Pancreas (tissue), 10 donors: ENCODE measurements at regions not wholly inside any gene's neighbourhood (a gene's known extent, or its start where the extent isn't known, plus 50 kb on each side); places are given as distances from the start of the nearest gene placed in this dataset.
"Not testable (repeated sequence)": the region's sequence is repeated elsewhere in the genome, so short reads cannot be mapped to it uniquely, and the experiment has no call there.

Experiments used
- ATAC-seq, 4 donors: fragments of 200-7000 bp; cut with Tn5 transposase; one replicate each; pipeline versions ENCODE4 v1.8.0 to v1.9.1; 2020; ENCODE audit warnings: mild to moderate bottlenecking in 4 of 4, moderate library complexity in 4 of 4
- DNase-seq, 6 donors: peaks; one replicate each; pipeline ENCODE4 v3.0.0-alpha.2; 2020
- FAIRE-seq: peaks from 2 replicates; lab custom pipeline; 2012; peaks lifted over from hg19 to GRCh38; lab: Jason Lieb, UNC
- H3K27ac ChIP-seq, 4 donors: fragments of 200-600 bp; sonication (generic); 1 replicate in 3 of 4; 2 replicates in 1 of 4; pipeline versions ENCODE4 v1.5.0 to v1.8.0; 2020
- H3K27me3 ChIP-seq, 4 donors: fragments of 200-600 bp; one replicate each; pipeline ENCODE4 v1.8.0; 2021
- H3K36me3 ChIP-seq, 3 donors: fragments of 200-600 bp; sonication (generic) in 1 of 3; one replicate each; pipeline versions ENCODE4 v1.5.0 to v1.8.0; 2020 to 2021
- H3K4me1 ChIP-seq, 3 donors: fragments of 200-600 bp; one replicate each; pipeline ENCODE4 v1.8.0; 2021
- H3K4me3 ChIP-seq, 4 donors: fragments of 200-600 bp; sonication (generic) in 2 of 4; one replicate each; pipeline versions ENCODE4 v1.5.0 to v1.8.0; 2020 to 2021
- H3K9me3 ChIP-seq, 4 donors: fragments of 200-600 bp; one replicate each; pipeline ENCODE4 v1.8.0; 2021
- WGBS, 2 donors: extraction: QIAGEN DNeasy Blood & Tissue Kit; methylation state at CpG; one replicate each; pipeline ENCODE4 v1.1.7; 2013; 5-methylcytosine and 5-hydroxymethylcytosine counted together
- intact Hi-C, 3 donors: fragments of 100-400 bp; cut with DNase I; formaldehyde crosslinking; loops; one replicate each; pipeline versions ENCODE4 v1.11.1 to v1.14.2; 2022
- TF ChIP-seq, protein P1 (sequence below), 4 donors: fragments of 200-600 bp; sonication (generic) in 3 of 4; IDR thresholded peaks; one replicate each; pipeline versions ENCODE4 v1.5.0 to v1.8.0; 2021; ENCODE audit warnings: antibody characterized with exemption in 4 of 4
- donor health status: healthy with polysubstance abuse.
- donor health status: DM: no; HTN: no; CAD: no; lungs with moderate emphysema.
- donor health status: DM: no; HTN: no; CAD: no.
- donor health status: control.
- donor health status: control.
- donor health status: Bipolar disorder and iron deficiency.
- donor health status: DM: yes; HTN: yes; CAD: no.
- donor health status: DM: no; HTN: no; CAD: no.
- donor health status: DM: no; HTN: no; CAD: no.
- donor health status: DM: yes; HTN: yes; CAD: no.

DNA sequence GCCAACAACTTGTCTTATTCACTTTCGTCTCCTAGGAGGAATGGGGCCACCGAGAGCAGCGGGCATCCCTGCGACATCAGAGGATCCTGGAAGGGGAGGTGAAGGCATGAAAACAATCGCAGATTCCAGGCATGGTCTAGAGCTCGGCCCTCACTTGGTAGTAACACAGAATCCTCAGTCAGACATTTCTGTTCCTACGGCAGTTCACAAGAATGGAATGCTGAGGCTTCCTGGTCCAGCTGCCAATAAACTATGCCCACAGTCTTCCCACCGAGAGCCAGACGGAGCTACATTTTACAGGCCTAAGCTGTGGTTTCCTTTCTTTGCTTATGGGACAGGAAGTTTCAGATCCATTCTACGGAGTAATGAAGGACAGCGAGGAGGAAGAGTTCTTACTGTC, 75.8 kb downstream of the OR13A1 start:
- no peak for DNase-seq
- 59 to 65% methylated on average over 11 of the region's 11 CpGs for WGBS, 2 donors
- H3K27ac ChIP-seq, result no peak overlapping the region
- intact Hi-C loops, result no loop called here
- no peaks in the 10 kb centered on the region for H3K9me3 ChIP-seq
- no peak overlapping the region for H3K4me3 ChIP-seq
- no peak for FAIRE-seq
- no peaks in the 10 kb centered on the region for H3K27me3 ChIP-seq
- ATAC-seq, result no peak
- H3K4me1 ChIP-seq, result no peaks in the 10 kb centered on the region
- no peaks in the 10 kb centered on the region for H3K36me3 ChIP-seq
- TF ChIP-seq, protein P1, sequence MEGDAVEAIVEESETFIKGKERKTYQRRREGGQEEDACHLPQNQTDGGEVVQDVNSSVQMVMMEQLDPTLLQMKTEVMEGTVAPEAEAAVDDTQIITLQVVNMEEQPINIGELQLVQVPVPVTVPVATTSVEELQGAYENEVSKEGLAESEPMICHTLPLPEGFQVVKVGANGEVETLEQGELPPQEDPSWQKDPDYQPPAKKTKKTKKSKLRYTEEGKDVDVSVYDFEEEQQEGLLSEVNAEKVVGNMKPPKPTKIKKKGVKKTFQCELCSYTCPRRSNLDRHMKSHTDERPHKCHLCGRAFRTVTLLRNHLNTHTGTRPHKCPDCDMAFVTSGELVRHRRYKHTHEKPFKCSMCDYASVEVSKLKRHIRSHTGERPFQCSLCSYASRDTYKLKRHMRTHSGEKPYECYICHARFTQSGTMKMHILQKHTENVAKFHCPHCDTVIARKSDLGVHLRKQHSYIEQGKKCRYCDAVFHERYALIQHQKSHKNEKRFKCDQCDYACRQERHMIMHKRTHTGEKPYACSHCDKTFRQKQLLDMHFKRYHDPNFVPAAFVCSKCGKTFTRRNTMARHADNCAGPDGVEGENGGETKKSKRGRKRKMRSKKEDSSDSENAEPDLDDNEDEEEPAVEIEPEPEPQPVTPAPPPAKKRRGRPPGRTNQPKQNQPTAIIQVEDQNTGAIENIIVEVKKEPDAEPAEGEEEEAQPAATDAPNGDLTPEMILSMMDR (IDR thresholded peaks at IDR 0.05), result no peak

DNA sequence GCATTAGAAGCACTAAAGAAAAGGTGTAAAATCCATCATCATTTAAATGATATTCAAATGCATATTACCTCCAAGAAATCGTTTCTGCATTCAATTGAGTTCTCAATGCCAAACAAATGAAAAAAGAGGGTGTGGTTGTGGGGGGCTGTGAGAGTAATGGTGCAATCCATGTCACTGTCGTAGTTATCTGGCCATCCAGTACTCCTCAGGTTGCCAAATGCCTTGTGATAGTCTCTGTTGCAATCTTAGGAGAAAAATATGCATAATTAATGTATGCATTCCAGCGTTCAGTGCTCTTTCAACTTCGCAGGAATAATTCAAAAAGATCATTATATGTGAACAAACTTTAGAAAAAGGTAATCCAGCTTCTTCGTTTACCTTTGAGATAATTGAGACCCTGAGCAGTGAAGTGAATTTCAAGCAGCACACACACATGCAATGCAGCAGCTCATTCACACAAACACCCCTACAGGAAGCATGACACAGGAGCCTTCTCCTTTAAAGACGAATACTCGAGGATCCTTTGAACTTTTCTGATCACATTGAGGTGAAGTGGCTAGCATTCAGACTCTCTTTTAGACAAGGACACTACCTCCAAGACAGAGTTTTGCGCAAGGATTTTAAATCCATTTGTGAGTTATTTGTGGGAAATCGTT, 73.4 kb downstream of the OR13A1 start:
- Histone ChIP-seq H3K4me3 (no peak overlapping the region), H3K9me3 (no peaks in the 10 kb centered on the region), H3K27me3 (no peaks in the 10 kb centered on the region), H3K36me3 (no peaks in the 10 kb centered on the region), H3K27ac (no peak overlapping the region), H3K4me1 (no peaks in the 10 kb centered on the region)
- ATAC-seq, result no peak
- intact Hi-C loops, result no loop called here
- WGBS, 2 donors, result 32 to 40% methylated on average over 9 of the region's 9 CpGs
- FAIRE-seq, result no peak
- TF ChIP-seq, protein P1 (IDR thresholded peaks at IDR 0.05), result no peak
- DNase-seq, result no peak

DNA sequence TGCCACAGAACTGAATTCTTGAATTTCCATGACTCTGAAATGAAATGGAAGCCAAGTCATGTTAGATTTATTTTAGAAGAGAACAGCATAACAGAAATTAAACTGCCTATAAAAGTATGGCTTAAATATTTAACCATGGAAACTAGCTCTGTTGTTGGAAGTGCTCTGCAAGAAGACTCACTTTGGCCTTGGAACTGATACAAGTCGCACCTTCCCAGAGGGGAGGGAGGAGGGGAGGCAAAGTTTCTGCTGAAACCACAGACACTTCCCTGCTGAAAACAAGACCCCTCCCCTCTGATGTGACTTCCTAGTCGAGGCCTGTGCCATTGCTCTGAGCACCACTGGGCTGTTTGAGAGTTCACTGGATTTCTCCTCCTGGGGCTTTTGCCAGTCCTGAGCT, 72.1 kb downstream of the OR13A1 start:
- DNase-seq (no peak), ATAC-seq (no peak), FAIRE-seq (no peak)
- Histone ChIP-seq H3K27ac (no peak overlapping the region), H3K36me3 (no peaks in the 10 kb centered on the region), H3K9me3 (no peaks in the 10 kb centered on the region), H3K4me1 (no peaks in the 10 kb centered on the region), H3K4me3 (no peak overlapping the region), H3K27me3 (no peaks in the 10 kb centered on the region)
- 73 to 93% methylated on average over 2 of the region's 2 CpGs for WGBS, 2 donors
- TF ChIP-seq, protein P1 (IDR thresholded peaks at IDR 0.05), result no peak
- intact Hi-C loops, result no loop called here

DNA sequence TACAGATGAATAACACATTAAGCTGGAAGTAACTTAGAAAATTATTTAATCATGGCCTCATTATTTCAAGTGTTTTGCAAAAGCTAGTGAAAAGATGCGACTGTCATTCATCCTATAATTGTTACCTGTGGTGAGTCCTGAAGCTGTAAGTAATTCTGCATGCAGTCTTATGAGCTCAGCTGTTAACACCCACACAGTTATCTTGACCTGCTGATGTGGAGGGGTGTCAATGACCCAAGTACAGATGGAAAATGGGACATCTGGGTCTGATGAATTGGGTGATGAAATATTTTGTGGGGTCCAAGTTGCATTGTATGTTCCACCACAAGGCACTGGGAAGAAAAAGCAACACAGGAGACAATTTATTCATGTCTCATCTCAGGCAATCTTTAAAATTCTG, 68.9 kb downstream of the OR13A1 start:
- FAIRE-seq, result no peak
- TF ChIP-seq, protein P1 (IDR thresholded peaks at IDR 0.05), result no peak
- H3K36me3 ChIP-seq, result no peaks in the 10 kb centered on the region
- no peaks in the 10 kb centered on the region for H3K27me3 ChIP-seq
- no peak overlapping the region for H3K27ac ChIP-seq
- no peak for ATAC-seq
- H3K9me3 ChIP-seq, result no peaks in the 10 kb centered on the region
- WGBS, 2 donors, result 53 to 63% methylated on average over 1 of the region's 1 CpG
- intact Hi-C loops, result no loop called here
- no peak overlapping the region for H3K4me3 ChIP-seq
- no peaks in the 10 kb centered on the region for H3K4me1 ChIP-seq
- DNase-seq, result no peak

DNA sequence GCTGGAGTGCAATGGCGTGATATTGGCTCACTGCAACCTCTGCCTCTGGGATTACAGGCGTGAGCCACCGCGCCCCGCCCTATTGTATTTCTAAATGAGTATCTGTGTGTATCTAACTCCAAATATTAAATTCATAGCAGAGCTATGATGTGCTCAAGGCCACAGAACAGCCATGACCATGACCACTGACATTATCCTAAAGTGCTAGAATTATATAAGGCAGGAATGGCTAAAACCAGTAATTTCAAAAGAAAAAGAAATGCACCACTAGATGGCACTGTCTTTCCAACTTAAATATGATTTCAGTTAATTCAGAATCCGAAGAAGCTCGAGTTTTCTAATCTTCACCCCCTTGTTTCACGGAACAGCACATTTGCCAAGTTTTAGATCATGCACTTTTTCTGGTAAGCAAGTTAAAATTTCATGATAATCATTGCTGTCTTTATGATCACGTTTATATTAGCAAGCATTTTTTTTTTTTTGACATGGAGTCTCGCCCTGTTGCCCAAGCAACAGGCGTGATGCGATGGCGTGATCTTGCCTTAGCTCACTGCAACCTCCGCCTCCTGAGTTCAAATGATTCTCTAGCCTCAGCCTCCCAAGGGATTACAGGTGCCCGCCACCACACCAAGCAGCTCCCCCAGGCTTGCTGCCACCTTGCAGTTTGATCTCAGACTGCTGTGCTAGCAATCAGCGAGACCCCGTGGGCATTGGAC, 65.3 kb downstream of the OR13A1 start:
- no peaks in the 10 kb centered on the region for H3K9me3 ChIP-seq
- no peaks in the 10 kb centered on the region for H3K36me3 ChIP-seq
- H3K27ac ChIP-seq, result no peak overlapping the region
- no peaks in the 10 kb centered on the region for H3K4me1 ChIP-seq
- TF ChIP-seq, protein P1 (IDR thresholded peaks at IDR 0.05), result peak; percentile 45 to 56 (median 48)
- ATAC-seq, result peak; percentile 56 to 94 (median 86)
- 42 to 53% methylated on average over 17 of the region's 17 CpGs for WGBS, 2 donors
- DNase-seq, result peak in 1 of 6 donors; percentile 14
- peak; percentile 93 for FAIRE-seq
- intact Hi-C loops, result no loop called here
- peak overlapping the region in 1 of 4 donors; percentile 4 for H3K4me3 ChIP-seq
- H3K27me3 ChIP-seq, result no peaks in the 10 kb centered on the region

DNA sequence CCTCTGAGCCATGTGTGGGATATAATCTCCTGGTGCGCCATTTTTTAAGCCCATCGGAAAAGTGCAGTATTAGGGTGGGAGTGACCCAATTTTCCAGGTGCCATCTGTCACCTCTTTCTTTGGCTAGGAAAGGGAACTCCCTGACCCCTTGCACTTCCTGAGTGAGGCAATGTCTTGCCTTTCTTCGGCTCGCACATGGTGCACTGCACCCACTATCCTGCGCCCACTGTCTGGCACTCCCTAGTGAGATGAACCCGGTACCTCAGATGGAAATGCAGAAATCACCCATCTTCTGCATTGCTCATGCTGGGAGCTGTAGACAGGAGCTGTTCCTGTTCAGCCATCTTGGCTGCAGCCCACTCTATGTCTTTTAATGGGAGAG, 64.7 kb downstream of the OR13A1 start:
- H3K9me3 ChIP-seq, ATAC-seq, H3K27ac ChIP-seq, DNase-seq, H3K4me1 ChIP-seq, intact Hi-C loops, FAIRE-seq, H3K36me3 ChIP-seq, H3K27me3 ChIP-seq: not testable (repeated sequence)
- peak overlapping the region in 1 of 4 donors; percentile 4 for H3K4me3 ChIP-seq
- WGBS, 2 donors, result 46 to 73% methylated on average over 5 to 6 of the region's 6 CpGs
